ENCODE measurements at regions not wholly inside any gene's neighbourhood (a gene's known extent, or its start where the extent isn't known, plus 50 kb on each side); places are given as distances from the start of the nearest gene placed in this dataset.
"Not testable (repeated sequence)": the region's sequence is repeated elsewhere in the genome, so short reads cannot be mapped to it uniquely, and the experiment has no call there.

- DNase-seq = no peak
Observed at GRCh38 chr3:106125321-106125720, 256.5 kb upstream of the CBLB start.

DNA sequence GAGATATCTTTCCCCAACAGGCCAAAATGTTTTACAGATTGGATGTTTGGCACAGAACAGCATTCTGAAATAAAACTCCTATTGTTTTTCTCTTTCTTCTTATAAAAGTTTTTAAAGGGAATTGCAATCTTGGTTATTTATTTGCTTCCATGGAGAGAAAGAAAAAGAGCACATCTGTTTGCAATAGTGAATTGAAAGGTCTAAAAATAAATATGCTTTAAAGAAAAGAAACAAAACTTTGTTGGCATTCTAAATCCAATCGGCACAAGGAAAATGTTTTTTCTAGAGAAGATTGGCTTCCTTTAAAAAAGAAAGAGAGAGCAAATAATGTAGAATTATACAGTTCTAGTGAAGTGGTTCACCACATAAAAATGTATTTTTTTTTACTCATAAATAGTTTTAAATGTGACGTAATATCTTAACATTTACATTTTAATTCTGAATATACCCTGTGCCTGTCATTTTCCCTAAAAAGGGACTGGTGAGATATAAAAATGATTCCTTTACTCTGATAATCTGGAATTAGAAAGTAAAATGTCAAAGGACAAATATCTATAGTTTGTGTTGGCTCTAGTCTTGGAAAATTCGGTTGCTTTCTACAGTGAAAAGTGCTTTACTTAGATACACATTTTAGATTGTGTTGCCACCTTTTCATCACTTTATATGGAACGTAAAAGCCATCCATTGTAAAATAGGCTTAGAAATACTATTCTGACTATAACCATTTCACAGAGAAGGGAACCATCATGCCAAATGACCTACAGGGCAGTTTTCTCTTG is 257.4 kb upstream of the CBLB start:
- no peak for DNase-seq

DNA sequence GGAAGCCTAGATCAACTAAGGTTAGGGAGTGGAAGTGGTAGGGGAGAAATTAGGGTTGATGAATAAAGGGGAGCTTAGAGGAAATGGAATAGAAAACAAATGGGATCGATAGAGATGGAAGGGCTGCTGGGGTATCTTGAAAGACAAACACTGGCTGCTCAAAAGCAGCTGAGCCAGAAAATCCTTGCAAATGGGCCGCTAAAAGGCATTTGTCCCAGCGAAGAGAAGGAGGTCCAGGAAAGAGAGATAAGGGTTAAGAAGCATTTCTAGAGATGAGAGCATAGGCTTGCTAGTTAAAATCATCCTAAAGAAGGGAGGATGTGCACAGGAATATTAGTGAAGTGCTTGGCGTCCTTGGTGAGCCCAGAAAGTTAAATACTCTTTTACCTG is 258.0 kb upstream of the CBLB start:
- no peak for DNase-seq

DNA sequence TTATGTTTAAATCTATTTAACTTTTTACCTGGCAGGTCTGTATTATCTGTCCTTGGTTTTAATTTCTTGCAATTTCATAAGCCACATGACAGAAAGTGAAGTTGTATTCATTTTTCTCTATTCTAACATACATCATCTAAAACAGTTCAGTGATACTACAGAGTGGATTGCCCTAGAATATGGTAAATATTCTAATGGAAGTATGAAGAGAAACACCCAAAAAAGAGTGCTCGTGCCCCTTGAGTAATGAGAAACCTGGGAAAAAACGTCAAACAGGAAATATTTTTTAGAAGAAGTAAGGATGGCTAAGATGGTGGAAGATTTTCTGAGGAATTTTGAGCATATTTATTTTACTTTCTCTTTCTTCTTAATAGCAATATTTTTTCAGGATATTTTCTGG is 261.1 kb upstream of the CBLB start:
- DNase-seq = no peak

GRCh38 chr3:106130384-106131198 is 261.8 kb upstream of the CBLB start:
- no peak for DNase-seq

DNA sequence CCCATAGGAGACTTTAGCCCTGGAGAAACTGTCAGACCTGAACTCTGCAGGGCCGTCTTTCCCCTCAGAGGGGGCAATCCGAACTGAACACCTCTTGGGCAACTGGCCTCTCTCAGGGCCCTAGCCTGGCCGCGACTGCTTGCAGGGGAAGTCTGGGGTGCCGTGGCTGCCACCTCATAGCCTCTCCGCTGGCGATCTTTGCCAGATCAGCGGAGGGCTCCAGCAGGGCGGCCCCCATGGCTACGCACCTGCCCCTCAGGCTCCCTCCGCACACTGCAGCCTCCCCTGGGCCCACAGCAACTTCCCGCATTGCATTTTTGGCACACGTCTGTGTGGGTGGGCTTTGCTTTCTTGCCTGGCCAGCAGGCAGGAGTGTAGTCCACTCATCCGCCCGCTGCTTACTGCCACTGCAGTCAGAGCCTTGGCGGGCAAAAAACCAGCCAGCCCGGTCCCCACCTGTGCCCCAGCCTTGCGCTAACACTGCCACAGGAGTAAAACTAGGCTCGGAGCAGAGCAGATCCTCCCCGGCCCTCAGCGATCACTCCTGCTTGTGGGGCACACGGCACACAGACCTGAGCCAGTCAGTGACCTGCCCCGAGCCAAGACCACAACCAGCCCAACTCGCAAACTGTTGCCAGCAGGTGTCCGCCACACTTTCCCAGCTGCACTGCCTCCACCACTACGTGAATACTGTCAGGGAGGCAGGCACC is 266.8 kb upstream of the CBLB start:
- no peak for DNase-seq

- no peak for DNase-seq
Observed at GRCh38 chr3:106139826-106140225, 271.0 kb upstream of the CBLB start.

DNA sequence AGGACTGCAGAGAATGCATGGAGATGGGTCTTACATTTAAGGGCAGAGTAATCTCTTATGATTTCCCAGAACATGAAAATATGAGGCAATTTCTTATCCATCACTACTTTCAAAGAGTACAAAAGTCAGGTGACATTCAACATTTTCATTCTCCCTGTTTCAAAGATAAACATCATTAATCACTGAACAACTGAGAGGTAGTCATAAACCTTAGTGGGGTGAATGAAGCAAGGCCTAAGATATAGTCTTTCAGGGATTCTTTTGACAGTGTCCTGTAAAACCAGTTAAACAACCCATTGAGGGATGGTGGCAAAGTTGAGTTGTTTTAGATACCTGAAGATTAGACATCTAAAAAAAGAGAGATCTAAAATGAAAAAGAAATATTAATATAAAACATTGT is 271.6 kb upstream of the CBLB start:
- no peak for DNase-seq

DNA sequence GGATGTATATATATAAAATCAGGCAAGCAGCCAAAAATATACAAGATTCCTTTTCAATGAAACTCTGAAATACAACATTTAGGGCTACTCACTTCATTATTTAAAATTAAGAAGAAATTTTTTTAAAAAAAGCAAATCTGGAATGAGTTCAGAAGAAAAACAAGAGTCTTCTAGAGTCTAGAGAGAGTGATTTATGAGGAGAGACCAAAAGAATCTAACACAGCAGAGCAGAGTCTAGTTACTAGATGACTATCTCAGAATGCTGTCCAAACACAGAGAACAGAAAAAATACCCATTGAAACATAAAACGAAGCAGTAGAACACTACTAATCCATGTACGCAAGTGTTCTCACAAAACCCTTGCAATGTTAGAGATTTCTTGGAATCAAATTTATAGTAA is 275.2 kb upstream of the CBLB start:
- DNase-seq = no peak

GRCh38 chr3:106148440-106149082 is 279.7 kb upstream of the CBLB start:
- not testable (repeated sequence) for DNase-seq

GRCh38 chr3:106157411-106157810 is 288.6 kb upstream of the CBLB start:
- no peak for DNase-seq

- no peak for DNase-seq
Observed at GRCh38 chr3:106160396-106160795, 291.6 kb upstream of the CBLB start.

DNA sequence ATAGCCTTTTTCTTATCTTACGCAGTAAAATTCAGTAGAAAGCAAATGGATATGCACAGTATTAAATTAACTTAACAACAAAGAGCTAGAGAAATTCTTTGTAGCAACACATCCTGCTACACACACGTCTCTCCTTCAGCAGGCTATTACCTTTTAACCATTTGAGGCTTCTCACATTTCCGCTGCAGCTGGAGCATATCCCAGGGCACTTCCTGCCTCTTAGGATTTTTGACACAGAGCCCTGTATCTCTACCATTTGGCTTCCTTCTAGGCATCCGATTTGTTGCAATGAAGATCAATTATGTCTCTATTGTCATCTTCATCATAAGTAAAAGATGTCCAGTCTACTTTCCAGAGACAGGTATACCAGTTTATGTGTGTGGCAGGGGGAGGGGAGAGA is 292.4 kb upstream of the CBLB start:
- DNase-seq = no peak

DNA sequence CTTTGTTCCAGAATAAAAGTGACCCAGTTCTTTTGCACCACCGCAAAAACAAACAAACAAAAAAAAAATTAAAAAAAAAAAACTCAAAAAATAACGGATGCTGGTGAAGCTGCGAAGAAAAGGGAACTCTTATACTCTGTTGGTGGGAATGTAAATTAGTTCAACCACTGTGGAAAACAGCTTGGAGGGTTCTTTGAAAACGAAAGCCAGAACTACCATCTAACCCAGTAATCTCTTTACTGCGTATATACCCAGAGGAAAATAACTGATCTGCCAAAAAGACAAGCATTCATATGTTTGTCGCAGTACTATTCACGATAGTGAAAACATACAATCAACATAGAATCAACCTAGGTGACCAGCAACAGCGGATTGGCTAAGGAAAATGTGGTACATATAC is 298.9 kb upstream of the CBLB start:
- DNase-seq = no peak

GRCh38 chr3:106168962-106169750 is 300.3 kb upstream of the CBLB start:
- no peak for DNase-seq

DNA sequence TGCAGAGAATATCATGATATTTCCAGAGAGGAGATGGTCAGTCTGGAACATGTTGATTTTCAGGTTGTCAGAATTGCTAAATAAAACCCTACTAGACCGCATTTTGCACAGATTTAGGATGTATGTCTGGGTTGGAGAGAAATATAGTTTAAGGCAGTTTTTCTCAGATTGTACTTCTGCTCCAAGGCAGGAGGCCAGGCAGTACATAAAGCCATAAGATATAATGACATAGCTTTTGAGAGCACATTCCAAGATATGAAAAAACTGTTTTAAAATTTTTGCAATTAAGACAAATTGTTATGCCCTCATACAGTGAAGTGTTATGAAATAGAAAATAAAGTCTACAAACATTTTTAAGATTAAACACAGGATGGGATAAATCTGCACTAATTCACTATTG is 301.8 kb upstream of the CBLB start:
- DNase-seq = no peak

DNA sequence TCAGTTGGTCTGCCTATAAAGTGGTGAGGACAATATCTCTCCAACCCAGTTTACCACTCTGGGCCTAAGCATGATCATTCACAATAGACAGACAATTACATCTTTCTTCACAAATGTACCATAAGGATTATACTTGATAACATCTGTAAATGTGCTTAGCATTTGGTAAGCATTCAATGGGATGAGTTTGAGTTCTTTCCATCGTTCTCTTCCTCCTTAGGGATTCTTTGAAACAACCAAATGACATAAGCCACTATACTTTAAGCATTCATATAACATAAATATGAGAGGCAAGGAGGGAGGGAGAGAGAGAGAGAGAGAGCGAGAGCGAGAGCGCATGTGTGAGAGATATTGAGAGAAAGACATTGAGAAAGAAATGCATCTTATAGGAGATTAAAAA is 303.3 kb upstream of the CBLB start:
- DNase-seq = no peak

DNA sequence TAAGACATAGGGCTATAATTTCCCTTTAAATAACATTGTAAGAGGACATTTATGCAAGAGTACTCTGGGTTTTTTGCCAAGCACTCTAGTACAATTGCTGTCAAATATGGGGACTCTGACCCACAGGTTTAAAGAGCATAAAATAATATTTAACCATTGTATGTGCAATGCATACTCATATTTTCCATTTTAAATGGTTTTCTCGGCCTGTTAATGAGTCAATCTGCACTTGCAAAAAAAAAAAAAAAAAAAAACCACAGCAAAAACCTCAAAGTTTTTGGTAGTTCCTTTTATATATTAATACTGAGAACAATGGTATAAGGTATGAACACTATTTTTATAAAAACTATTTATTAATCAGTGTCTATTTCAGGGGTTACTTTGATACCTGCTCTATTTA is 304.0 kb upstream of the CBLB start:
- DNase-seq = no peak

DNA sequence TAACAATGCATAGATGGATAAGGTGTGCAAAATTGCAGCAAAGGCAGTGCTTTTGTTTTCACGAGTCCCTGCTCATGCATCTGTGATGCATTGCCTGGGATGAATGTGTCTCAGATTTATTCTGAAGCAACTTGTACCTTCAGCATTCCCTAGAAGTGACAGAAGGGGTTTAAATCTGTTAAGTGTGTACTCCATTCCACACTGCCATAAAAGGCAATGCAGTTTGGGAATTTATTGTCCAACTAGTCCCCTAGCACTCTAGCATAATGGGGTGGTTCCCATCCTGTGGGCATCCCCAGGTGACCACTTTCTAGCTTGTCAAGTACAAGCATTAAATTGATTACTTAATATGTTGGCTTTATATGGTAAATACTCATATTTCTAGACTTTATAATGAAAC is 306.5 kb upstream of the CBLB start:
- DNase-seq = no peak

DNA sequence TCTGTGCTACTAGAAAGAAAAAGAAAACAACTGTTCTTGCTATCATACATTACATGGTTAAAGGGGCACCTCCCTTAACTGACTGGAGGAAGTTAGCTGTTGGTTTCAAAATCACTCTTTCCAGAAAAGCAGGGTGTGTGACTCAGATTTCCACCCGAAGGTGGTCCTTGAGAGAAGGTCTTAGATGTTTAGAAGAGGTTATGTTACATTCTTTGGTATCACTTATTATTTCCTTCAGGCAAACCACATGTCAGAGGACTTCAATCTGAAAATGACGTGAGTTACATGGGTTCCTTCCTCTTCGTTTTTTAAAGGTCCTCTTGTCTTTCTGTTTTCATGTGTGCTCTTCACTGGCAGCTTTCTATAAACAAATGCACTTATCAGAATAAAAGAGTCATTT is 307.9 kb upstream of the CBLB start:
- DNase-seq = no peak

DNA sequence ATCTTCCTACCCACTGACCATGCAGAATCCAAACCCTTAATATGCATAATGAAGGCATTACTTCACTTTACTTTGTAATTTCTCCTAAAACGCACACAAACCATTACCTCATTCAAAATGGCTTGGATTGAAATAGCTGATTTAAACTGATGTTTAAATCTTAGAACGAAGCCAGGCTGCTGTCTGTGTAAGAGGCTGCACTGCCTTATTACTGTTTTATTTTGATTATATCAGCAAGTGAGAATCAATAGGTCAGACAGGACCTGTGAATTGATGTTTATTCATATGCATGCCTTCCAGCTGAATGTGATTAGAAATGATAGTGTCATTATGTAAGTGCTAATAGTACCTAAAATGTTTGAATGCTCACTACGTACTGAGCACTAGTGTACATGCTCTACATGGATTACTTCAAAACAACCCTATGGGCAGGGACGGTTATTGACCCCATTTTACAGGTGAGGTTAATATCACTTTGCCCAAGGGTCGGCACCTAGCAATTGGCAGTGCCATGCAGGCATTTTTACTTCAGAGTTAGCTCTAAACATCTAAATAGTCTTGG is 314.2 kb upstream of the CBLB start:
- DNase-seq = no peak

DNA sequence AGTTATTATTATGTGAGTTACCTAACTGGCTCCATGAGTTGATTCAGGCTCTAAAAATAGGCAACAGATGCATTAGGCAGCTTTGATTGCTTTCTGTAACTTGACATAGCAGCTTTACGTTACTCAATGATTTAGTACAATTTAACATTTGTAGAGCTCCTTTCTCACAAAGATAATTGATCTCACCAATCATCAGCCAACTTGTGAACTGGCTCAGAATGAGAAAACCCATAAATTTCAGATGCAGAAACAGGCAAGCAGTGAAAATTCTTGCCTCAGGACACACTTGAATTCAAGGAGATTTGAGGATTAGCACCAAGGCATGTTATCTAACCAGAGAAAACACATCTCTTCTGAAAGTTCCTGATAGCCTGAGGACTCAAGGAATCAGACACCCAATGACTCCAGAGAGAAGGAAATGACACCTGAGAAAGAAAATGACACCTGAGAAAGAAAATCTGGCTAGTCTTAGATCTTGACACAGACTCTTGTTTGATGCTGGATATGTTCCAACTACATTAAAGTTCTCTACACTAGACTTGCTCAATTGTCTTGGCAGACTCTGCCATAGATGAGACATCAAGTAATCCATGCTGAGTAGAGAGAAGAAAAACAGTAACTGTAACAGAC is 315.1 kb upstream of the CBLB start:
- no peak for DNase-seq

Data from NCI-H748 treated with DMSO at 0.1 percent for 48 hours (cell line).